Neural progenitor cell (in vitro differentiated cells): ENCODE measurements at regions not wholly inside any gene's neighbourhood (a gene's known extent, or its start where the extent isn't known, plus 50 kb on each side); places are given as distances from the start of the nearest gene placed in this dataset.

Experiments
- EZH2phosphoT487 ChIP-seq: fragments of 200-600 bp; sonication (generic); IDR thresholded peaks from 2 replicates; pipeline ENCODE4 v1.6.1; 2017; ENCODE audit warnings: antibody characterized with exemption
- TF ChIP-seq, protein P1 (sequence below): fragments of 200-600 bp; sonication (generic); IDR thresholded peaks from 2 replicates; pipeline ENCODE4 v1.5.1; 2017; ENCODE audit warnings: antibody characterized with exemption, mild to moderate bottlenecking

DNA sequence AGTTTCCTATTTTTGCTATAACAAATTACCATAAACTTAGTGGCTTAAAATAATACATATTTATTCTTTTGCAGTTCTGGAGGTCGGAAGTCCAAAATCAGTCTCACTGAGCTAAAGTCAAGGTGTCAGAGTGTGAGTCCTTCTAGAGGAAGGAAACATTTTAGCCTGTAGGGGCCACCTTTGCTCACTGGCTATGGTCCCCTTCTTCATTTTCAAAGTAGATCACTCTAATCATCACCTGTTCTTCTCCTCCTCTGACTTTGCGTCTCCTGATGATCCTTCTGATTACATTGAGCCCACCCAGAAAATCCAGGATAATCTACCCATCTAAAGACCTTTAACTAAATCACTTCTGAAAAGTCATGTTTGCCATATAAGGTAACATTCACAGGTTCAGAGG, 534.4 kb upstream of the SALL1 start:
- TF ChIP-seq, protein P1, sequence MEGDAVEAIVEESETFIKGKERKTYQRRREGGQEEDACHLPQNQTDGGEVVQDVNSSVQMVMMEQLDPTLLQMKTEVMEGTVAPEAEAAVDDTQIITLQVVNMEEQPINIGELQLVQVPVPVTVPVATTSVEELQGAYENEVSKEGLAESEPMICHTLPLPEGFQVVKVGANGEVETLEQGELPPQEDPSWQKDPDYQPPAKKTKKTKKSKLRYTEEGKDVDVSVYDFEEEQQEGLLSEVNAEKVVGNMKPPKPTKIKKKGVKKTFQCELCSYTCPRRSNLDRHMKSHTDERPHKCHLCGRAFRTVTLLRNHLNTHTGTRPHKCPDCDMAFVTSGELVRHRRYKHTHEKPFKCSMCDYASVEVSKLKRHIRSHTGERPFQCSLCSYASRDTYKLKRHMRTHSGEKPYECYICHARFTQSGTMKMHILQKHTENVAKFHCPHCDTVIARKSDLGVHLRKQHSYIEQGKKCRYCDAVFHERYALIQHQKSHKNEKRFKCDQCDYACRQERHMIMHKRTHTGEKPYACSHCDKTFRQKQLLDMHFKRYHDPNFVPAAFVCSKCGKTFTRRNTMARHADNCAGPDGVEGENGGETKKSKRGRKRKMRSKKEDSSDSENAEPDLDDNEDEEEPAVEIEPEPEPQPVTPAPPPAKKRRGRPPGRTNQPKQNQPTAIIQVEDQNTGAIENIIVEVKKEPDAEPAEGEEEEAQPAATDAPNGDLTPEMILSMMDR, result no peak
- no peak for TF ChIP-seq EZH2phosphoT487
